Mesenchymal stem cell (in vitro differentiated cells and primary cell): ENCODE measurements at regions not wholly inside any gene's neighbourhood (a gene's known extent, or its start where the extent isn't known, plus 50 kb on each side); places are given as distances from the start of the nearest gene placed in this dataset.

Experiments used
- DNase-seq: peaks from one replicate; pipeline ENCODE4 v3.0.0-alpha.2; 2013
- H2AFZ ChIP-seq: one replicate; pipeline ENCODE4 v1.6.1; 2013; ENCODE audit warnings: low read depth, mild to moderate bottlenecking, control low read depth, inconsistent platforms, low read length, moderate library complexity
- H2AK5ac ChIP-seq: 2 replicates; pipeline ENCODE4 v1.6.1; 2013; ENCODE audit warnings: low read length, moderate library complexity, mild to moderate bottlenecking, inconsistent platforms; ENCODE audit not compliant: severe bottlenecking
- H2BK120ac ChIP-seq: one replicate; pipeline ENCODE4 v1.6.1; 2013; ENCODE audit warnings: low read depth, mild to moderate bottlenecking, inconsistent platforms, low read length, moderate library complexity
- H2BK12ac ChIP-seq, 2 experiments: one replicate each; pipeline ENCODE4 v1.6.1; 2013; ENCODE audit warnings: inconsistent platforms in 2 of 2, low read length in 2 of 2, mild to moderate bottlenecking in 2 of 2, moderate library complexity in 2 of 2, control low read depth in 1 of 2
- H2BK15ac ChIP-seq: one replicate; pipeline ENCODE4 v1.6.1; 2013; ENCODE audit warnings: mild to moderate bottlenecking, low read depth, inconsistent platforms; ENCODE audit not compliant: poor library complexity, severe bottlenecking
- H2BK5ac ChIP-seq: 2 replicates; pipeline ENCODE4 v1.6.1; 2013; ENCODE audit warnings: low read depth, mild to moderate bottlenecking, low read length, control low read depth, inconsistent platforms; ENCODE audit not compliant: poor library complexity, severe bottlenecking
- H3K14ac ChIP-seq, 2 experiments: one replicate each; pipeline ENCODE4 v1.6.1; 2013; ENCODE audit warnings: inconsistent platforms in 2 of 2, low read length in 2 of 2, control low read depth in 1 of 2, mild to moderate bottlenecking in 1 of 2, moderate library complexity in 1 of 2
- H3K18ac ChIP-seq, 2 experiments: one replicate each; pipeline ENCODE4 v1.6.1; 2013; ENCODE audit warnings: inconsistent platforms in 2 of 2, low read length in 2 of 2, control low read depth in 1 of 2, low read depth in 1 of 2, mild to moderate bottlenecking in 1 of 2
- H3K23ac ChIP-seq, 2 experiments: one replicate each; pipeline ENCODE4 v1.6.1; 2013; ENCODE audit warnings: inconsistent platforms in 2 of 2, low read length in 2 of 2, mild to moderate bottlenecking in 2 of 2, moderate library complexity in 2 of 2, control low read depth in 1 of 2
- H3K27ac ChIP-seq: 2 replicates; pipeline ENCODE4 v1.5.1; 2013; ENCODE audit warnings: mild to moderate bottlenecking, moderate library complexity, low read length, control low read depth, inconsistent platforms; ENCODE audit not compliant: poor library complexity, severe bottlenecking
- H3K27me3 ChIP-seq, 2 experiments: 2 replicates each; pipeline versions ENCODE4 v1.6.1 to v1.7.0; 2013; ENCODE audit warnings: low read length in 2 of 2, mild to moderate bottlenecking in 2 of 2, moderate library complexity in 2 of 2, control low read depth in 1 of 2, inconsistent platforms in 1 of 2; ENCODE audit not compliant: control insufficient read depth in 1 of 2, insufficient read depth in 1 of 2
- H3K36me3 ChIP-seq, 2 experiments: 2 replicates each; pipeline versions ENCODE4 v1.6.1 to v1.7.0; 2013; ENCODE audit warnings: low read length in 2 of 2, control low read depth in 1 of 2, inconsistent platforms in 1 of 2, low read depth in 1 of 2, mild to moderate bottlenecking in 1 of 2; ENCODE audit not compliant: insufficient read depth in 2 of 2, control insufficient read depth in 1 of 2
- H3K4ac ChIP-seq, 2 experiments: one replicate each; pipeline ENCODE4 v1.6.1; 2013; ENCODE audit warnings: inconsistent platforms in 2 of 2, low read length in 2 of 2, mild to moderate bottlenecking in 2 of 2, moderate library complexity in 2 of 2, control low read depth in 1 of 2, low read depth in 1 of 2
- H3K4me1 ChIP-seq: 2 replicates; pipeline ENCODE4 v1.6.1; 2013; ENCODE audit warnings: low read depth, low read length, control low read depth; ENCODE audit not compliant: control insufficient read depth, insufficient read depth
- H3K4me2 ChIP-seq: 2 replicates; pipeline ENCODE4 v1.6.1; 2013; ENCODE audit warnings: low read length, mild to moderate bottlenecking, inconsistent platforms; ENCODE audit not compliant: poor library complexity, severe bottlenecking
- H3K4me3 ChIP-seq, 2 experiments: 2 replicates each; pipeline versions ENCODE4 v1.5.1 to v1.7.0; 2013; ENCODE audit warnings: low read length in 2 of 2, mild to moderate bottlenecking in 2 of 2, control low read depth in 1 of 2, low read depth in 1 of 2; ENCODE audit not compliant: insufficient read depth in 1 of 2
- H3K79me1 ChIP-seq: replicated peaks from 2 replicates; pipeline ENCODE4 v1.6.1; 2013; ENCODE audit warnings: mild to moderate bottlenecking, control low read depth, low read length, inconsistent platforms; ENCODE audit not compliant: poor library complexity, severe bottlenecking
- H3K9ac ChIP-seq: 2 replicates; pipeline ENCODE4 v1.7.0; 2013; ENCODE audit warnings: mild to moderate bottlenecking, low read length, moderate library complexity
- H3K9me3 ChIP-seq: 2 replicates; pipeline ENCODE4 v1.7.0; 2013; ENCODE audit warnings: mild to moderate bottlenecking, low read length; ENCODE audit not compliant: control insufficient read depth
- H4K8ac ChIP-seq: one replicate; pipeline ENCODE4 v1.6.1; 2013; ENCODE audit warnings: inconsistent platforms, mild to moderate bottlenecking, low read length, moderate library complexity
- H4K91ac ChIP-seq: one replicate; pipeline ENCODE4 v1.6.1; 2013; ENCODE audit warnings: mild to moderate bottlenecking, low read length, inconsistent platforms
- WGBS: methylation state at CpG from one replicate; pipeline ENCODE4 v1.1.7; 2013; ENCODE audit warnings: mixed read lengths; 5-methylcytosine and 5-hydroxymethylcytosine counted together

- H3K14ac ChIP-seq: no peak overlapping the region
- H3K27me3 ChIP-seq: no peaks in the 10 kb centered on the region
- H3K4ac ChIP-seq: no peak overlapping the region
- no peak overlapping the region for H2BK12ac ChIP-seq
- no peaks in the 10 kb centered on the region for H3K4me1 ChIP-seq
- no peak overlapping the region for H2AK5ac ChIP-seq
- peaks cover 3% of the 10 kb centered on the region for H3K9me3 ChIP-seq
- no peak overlapping the region for H2BK15ac ChIP-seq
- no peak overlapping the region for H2AFZ ChIP-seq
- no peak overlapping the region for H3K4me2 ChIP-seq
- DNase-seq: no peak
- H2BK120ac ChIP-seq: no peak overlapping the region
- no peak overlapping the region for H3K18ac ChIP-seq
- H4K91ac ChIP-seq: no peak overlapping the region
- H3K23ac ChIP-seq: no peak overlapping the region
- no peaks in the 10 kb centered on the region for H3K36me3 ChIP-seq
- WGBS: no CpG with 5 or more reads among the region's 1 CpG
- no peak overlapping the region for H3K9ac ChIP-seq
- no peak overlapping the region for H3K4me3 ChIP-seq
- H4K8ac ChIP-seq: no peak overlapping the region
- no peak overlapping the region for H2BK5ac ChIP-seq
- H3K79me1 ChIP-seq: no peaks in the 10 kb centered on the region
- H3K27ac ChIP-seq: no peak overlapping the region
Measured at GRCh38 chr1:73161418-73161817, 879.1 kb upstream of the NEGR1 start.

- Histone ChIP-seq H2AK5ac (no peak overlapping the region), H3K4me3 (no peak overlapping the region), H3K4me1 (no peaks in the 10 kb centered on the region), H3K9ac (no peak overlapping the region), H3K27ac (no peak overlapping the region), H2BK12ac (no peak overlapping the region), H3K27me3 (no peaks in the 10 kb centered on the region), H2BK120ac (no peak overlapping the region), H3K23ac (no peak overlapping the region), H3K4ac (no peak overlapping the region), H3K18ac (no peak overlapping the region), H3K9me3 (peaks cover 3% of the 10 kb centered on the region), H2AFZ (no peak overlapping the region), H4K91ac (no peak overlapping the region), H3K14ac (no peak overlapping the region), H2BK15ac (no peak overlapping the region), H2BK5ac (no peak overlapping the region), H3K79me1 (no peaks in the 10 kb centered on the region), H4K8ac (no peak overlapping the region), H3K4me2 (no peak overlapping the region), H3K36me3 (no peaks in the 10 kb centered on the region)
- no peak for DNase-seq
- no CpG with 5 or more reads among the region's 1 CpG for whole genome bisulfite sequencing
Measured at GRCh38 chr1:73160759-73161158, 878.4 kb upstream of the NEGR1 start.

GRCh38 chr1:73144311-73144710, 862.0 kb upstream of the NEGR1 start:
- H4K8ac ChIP-seq: no peak overlapping the region
- no peak overlapping the region for H2AK5ac ChIP-seq
- H3K27me3 ChIP-seq: no peaks in the 10 kb centered on the region
- no peak overlapping the region for H2BK5ac ChIP-seq
- no peaks in the 10 kb centered on the region for H3K79me1 ChIP-seq
- no peak overlapping the region for H2BK12ac ChIP-seq
- no peak overlapping the region for H3K23ac ChIP-seq
- H3K9ac ChIP-seq: no peak overlapping the region
- no peak overlapping the region for H2AFZ ChIP-seq
- H4K91ac ChIP-seq: no peak overlapping the region
- no peak overlapping the region for H3K4ac ChIP-seq
- no peak overlapping the region for H3K14ac ChIP-seq
- H3K4me3 ChIP-seq: no peak overlapping the region
- no peaks in the 10 kb centered on the region for H3K36me3 ChIP-seq
- H3K18ac ChIP-seq: no peak overlapping the region
- no peak overlapping the region for H2BK120ac ChIP-seq
- H3K4me2 ChIP-seq: no peak overlapping the region
- no peaks in the 10 kb centered on the region for H3K4me1 ChIP-seq
- DNase-seq: no peak
- H3K9me3 ChIP-seq: peaks cover 16% of the 10 kb centered on the region
- no peak overlapping the region for H2BK15ac ChIP-seq
- H3K27ac ChIP-seq: no peak overlapping the region

GRCh38 chr1:73136975-73137374, 854.6 kb upstream of the NEGR1 start:
- H3K4me1 ChIP-seq: no peaks in the 10 kb centered on the region
- no peaks in the 10 kb centered on the region for H3K79me1 ChIP-seq
- H3K4me2 ChIP-seq: no peak overlapping the region
- no peak overlapping the region for H4K91ac ChIP-seq
- no peak overlapping the region for H2BK15ac ChIP-seq
- H3K36me3 ChIP-seq: no peaks in the 10 kb centered on the region
- H2AK5ac ChIP-seq: no peak overlapping the region
- H3K23ac ChIP-seq: no peak overlapping the region
- H2BK12ac ChIP-seq: no peak overlapping the region
- no peak overlapping the region for H3K9ac ChIP-seq
- H3K27me3 ChIP-seq: no peaks in the 10 kb centered on the region
- H3K4me3 ChIP-seq: no peak overlapping the region
- no peak overlapping the region for H2BK5ac ChIP-seq
- no peak overlapping the region for H4K8ac ChIP-seq
- H3K14ac ChIP-seq: no peak overlapping the region
- peaks cover 6% of the 10 kb centered on the region for H3K9me3 ChIP-seq
- no peak overlapping the region for H3K27ac ChIP-seq
- H3K4ac ChIP-seq: no peak overlapping the region
- H2AFZ ChIP-seq: no peak overlapping the region
- no peak for DNase-seq
- no peak overlapping the region for H3K18ac ChIP-seq
- no peak overlapping the region for H2BK120ac ChIP-seq
